IMR-90 (cell line): ENCODE measurements at regions not wholly inside any gene's neighbourhood (a gene's known extent, or its start where the extent isn't known, plus 50 kb on each side); places are given as distances from the start of the nearest gene placed in this dataset.

Experiments used
- CEBPB ChIP-seq: IDR thresholded peaks from 2 replicates; pipeline ENCODE4 v1.6.1; 2012; ENCODE audit warnings: low read depth, low read length, improper control_type of control experiment
- FOS ChIP-seq: fragments of 150-350 bp; IDR thresholded peaks from 2 replicates; pipeline ENCODE4 v1.6.1; 2016; ENCODE audit warnings: low read depth, low read length
- MAZ ChIP-seq: IDR thresholded peaks from 2 replicates; pipeline ENCODE4 v1.6.1; 2012; ENCODE audit warnings: low read depth, mild to moderate bottlenecking, low read length, improper control_type of control experiment, moderate library complexity, borderline replicate concordance
- MXI1 ChIP-seq: IDR thresholded peaks from 2 replicates; pipeline ENCODE4 v1.6.1; 2012; ENCODE audit warnings: low read depth, mild to moderate bottlenecking, low read length, moderate library complexity, borderline replicate concordance
- NFE2L2 ChIP-seq: fragments of 150-350 bp; IDR thresholded peaks from 2 replicates; pipeline ENCODE4 v1.6.1; 2016; ENCODE audit warnings: low read depth, mild to moderate bottlenecking, low read length
- POLR2A ChIP-seq: IDR thresholded peaks from 2 replicates; pipeline ENCODE4 v1.6.1; 2012; ENCODE audit warnings: mild to moderate bottlenecking, low read depth, low read length
- RAD21 ChIP-seq: IDR thresholded peaks from 2 replicates; pipeline ENCODE4 v1.6.1; 2012; ENCODE audit warnings: low read length, improper control_type of control experiment
- RCOR1 ChIP-seq: IDR thresholded peaks from 2 replicates; pipeline ENCODE4 v1.6.1; 2012; ENCODE audit warnings: mild to moderate bottlenecking, low read length, improper control_type of control experiment; ENCODE audit not compliant: insufficient replicate concordance
- RFX5 ChIP-seq: IDR thresholded peaks from 2 replicates; pipeline ENCODE4 v1.8.0; 2012; ENCODE audit warnings: low read depth, mild to moderate bottlenecking, low read length, moderate library complexity
- SMC3 ChIP-seq: fragments of 150-350 bp; IDR thresholded peaks from 2 replicates; pipeline ENCODE4 v1.6.1; 2016; ENCODE audit warnings: low read depth, mild to moderate bottlenecking, antibody characterized with exemption, low read length, moderate library complexity
- TF ChIP-seq, protein P1 (sequence below): conservative IDR thresholded peaks from 2 replicates; pipeline ENCODE4 v1.5.1; 2012; ENCODE audit warnings: mild to moderate bottlenecking, low read depth, low read length, improper control_type of control experiment
- TF ChIP-seq, protein P2 (sequence below): fragments of 150-350 bp; IDR thresholded peaks from 2 replicates; pipeline ENCODE4 v1.6.1; 2017; ENCODE audit warnings: mild to moderate bottlenecking, antibody characterized with exemption, low read length, low read depth
- TF ChIP-seq, protein P3 (sequence below): fragments of 150-350 bp; IDR thresholded peaks from 2 replicates; pipeline ENCODE4 v1.6.1; 2016; ENCODE audit warnings: low read depth, mild to moderate bottlenecking, low read length, moderate library complexity, borderline replicate concordance

DNA sequence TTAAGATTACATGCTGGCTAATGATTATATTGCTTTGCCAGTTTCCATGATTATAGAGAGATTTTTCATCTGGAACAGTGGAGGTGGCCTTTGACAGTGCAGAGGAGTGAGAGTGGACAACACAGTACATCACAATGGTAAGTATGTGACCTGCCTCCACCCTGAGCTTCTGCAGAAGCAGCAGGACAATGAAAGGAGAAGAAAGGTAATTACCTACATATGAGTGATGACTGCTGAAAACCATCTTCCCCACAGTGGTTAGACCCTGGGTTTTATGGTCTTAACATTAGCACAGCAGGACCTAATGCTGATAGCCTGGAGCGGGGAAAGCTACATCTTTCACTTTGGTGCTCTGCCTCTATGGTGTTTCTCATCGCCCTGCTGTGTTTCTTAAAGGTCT lies 454.7 kb upstream of the DDI1 start:
- TF ChIP-seq POLR2A (no peak), CEBPB (no peak), SMC3 (no peak), RFX5 (no peak), RCOR1 (no peak), MXI1 (no peak), RAD21 (no peak), FOS (no peak), MAZ (no peak), NFE2L2 (no peak)
- TF ChIP-seq, protein P1, sequence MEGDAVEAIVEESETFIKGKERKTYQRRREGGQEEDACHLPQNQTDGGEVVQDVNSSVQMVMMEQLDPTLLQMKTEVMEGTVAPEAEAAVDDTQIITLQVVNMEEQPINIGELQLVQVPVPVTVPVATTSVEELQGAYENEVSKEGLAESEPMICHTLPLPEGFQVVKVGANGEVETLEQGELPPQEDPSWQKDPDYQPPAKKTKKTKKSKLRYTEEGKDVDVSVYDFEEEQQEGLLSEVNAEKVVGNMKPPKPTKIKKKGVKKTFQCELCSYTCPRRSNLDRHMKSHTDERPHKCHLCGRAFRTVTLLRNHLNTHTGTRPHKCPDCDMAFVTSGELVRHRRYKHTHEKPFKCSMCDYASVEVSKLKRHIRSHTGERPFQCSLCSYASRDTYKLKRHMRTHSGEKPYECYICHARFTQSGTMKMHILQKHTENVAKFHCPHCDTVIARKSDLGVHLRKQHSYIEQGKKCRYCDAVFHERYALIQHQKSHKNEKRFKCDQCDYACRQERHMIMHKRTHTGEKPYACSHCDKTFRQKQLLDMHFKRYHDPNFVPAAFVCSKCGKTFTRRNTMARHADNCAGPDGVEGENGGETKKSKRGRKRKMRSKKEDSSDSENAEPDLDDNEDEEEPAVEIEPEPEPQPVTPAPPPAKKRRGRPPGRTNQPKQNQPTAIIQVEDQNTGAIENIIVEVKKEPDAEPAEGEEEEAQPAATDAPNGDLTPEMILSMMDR = no peak
- TF ChIP-seq, protein P2, sequence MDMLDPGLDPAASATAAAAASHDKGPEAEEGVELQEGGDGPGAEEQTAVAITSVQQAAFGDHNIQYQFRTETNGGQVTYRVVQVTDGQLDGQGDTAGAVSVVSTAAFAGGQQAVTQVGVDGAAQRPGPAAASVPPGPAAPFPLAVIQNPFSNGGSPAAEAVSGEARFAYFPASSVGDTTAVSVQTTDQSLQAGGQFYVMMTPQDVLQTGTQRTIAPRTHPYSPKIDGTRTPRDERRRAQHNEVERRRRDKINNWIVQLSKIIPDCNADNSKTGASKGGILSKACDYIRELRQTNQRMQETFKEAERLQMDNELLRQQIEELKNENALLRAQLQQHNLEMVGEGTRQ = no peak
- TF ChIP-seq, protein P3, sequence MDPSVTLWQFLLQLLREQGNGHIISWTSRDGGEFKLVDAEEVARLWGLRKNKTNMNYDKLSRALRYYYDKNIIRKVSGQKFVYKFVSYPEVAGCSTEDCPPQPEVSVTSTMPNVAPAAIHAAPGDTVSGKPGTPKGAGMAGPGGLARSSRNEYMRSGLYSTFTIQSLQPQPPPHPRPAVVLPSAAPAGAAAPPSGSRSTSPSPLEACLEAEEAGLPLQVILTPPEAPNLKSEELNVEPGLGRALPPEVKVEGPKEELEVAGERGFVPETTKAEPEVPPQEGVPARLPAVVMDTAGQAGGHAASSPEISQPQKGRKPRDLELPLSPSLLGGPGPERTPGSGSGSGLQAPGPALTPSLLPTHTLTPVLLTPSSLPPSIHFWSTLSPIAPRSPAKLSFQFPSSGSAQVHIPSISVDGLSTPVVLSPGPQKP = no peak
